B cell (primary cell): ENCODE measurements at regions not wholly inside any gene's neighbourhood (a gene's known extent, or its start where the extent isn't known, plus 50 kb on each side); places are given as distances from the start of the nearest gene placed in this dataset.

ENCODE experiments used
- EZH2 ChIP-seq: IDR thresholded peaks from 2 replicates; pipeline ENCODE4 v1.6.1; 2012; ENCODE audit warnings: borderline replicate concordance, low read depth, mild to moderate bottlenecking, moderate library complexity, low read length; ENCODE audit not compliant: insufficient read depth, poor library complexity, severe bottlenecking
- TF ChIP-seq, protein P1 (sequence below): fragments of 200-600 bp; IDR thresholded peaks from one replicate; pipeline ENCODE4 v1.8.0; 2022; ENCODE audit warnings: antibody characterized with exemption, mild to moderate bottlenecking

- TF ChIP-seq, protein P1, sequence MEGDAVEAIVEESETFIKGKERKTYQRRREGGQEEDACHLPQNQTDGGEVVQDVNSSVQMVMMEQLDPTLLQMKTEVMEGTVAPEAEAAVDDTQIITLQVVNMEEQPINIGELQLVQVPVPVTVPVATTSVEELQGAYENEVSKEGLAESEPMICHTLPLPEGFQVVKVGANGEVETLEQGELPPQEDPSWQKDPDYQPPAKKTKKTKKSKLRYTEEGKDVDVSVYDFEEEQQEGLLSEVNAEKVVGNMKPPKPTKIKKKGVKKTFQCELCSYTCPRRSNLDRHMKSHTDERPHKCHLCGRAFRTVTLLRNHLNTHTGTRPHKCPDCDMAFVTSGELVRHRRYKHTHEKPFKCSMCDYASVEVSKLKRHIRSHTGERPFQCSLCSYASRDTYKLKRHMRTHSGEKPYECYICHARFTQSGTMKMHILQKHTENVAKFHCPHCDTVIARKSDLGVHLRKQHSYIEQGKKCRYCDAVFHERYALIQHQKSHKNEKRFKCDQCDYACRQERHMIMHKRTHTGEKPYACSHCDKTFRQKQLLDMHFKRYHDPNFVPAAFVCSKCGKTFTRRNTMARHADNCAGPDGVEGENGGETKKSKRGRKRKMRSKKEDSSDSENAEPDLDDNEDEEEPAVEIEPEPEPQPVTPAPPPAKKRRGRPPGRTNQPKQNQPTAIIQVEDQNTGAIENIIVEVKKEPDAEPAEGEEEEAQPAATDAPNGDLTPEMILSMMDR: no peak
- TF ChIP-seq EZH2: no peak
Observed at GRCh38 chr3:6097556-6097955, 763.4 kb upstream of the GRM7 start.
